GM10266 (cell line): ENCODE measurements at regions not wholly inside any gene's neighbourhood (a gene's known extent, or its start where the extent isn't known, plus 50 kb on each side); places are given as distances from the start of the nearest gene placed in this dataset.

ENCODE experiments used
- DNase-seq: peaks from one replicate; pipeline ENCODE4 v3.0.0; 2012; ENCODE audit errors: extremely low spot score
- CTCF ChIP-seq: IDR thresholded peaks from 2 replicates; pipeline ENCODE4 v1.5.1; 2012; ENCODE audit warnings: mild to moderate bottlenecking, low read depth; ENCODE audit not compliant: control insufficient read depth, insufficient read depth; ENCODE audit errors: missing control alignments

GRCh38 chr2:39597314-39597713 lies 68.4 kb upstream of the TMEM178A start:
- no peak for DNase-seq
- no peak for TF ChIP-seq CTCF

- no peak for TF ChIP-seq CTCF
These were observed 63.1 kb upstream of the TMEM178A start for GRCh38 chr2:39602616-39603015.

GRCh38 chr2:39603436-39603835 lies 62.3 kb upstream of the TMEM178A start:
- TF ChIP-seq CTCF, result no peak
- DNase-seq, result no peak

More at GRCh38 chr2:39602616-39603015, 63.1 kb upstream of the TMEM178A start:
- DNase-seq, result no peak

- DNase-seq, result no peak
- TF ChIP-seq CTCF, result no peak
These were observed 60.9 kb upstream of the TMEM178A start for GRCh38 chr2:39604866-39605265.

GRCh38 chr2:39606585-39606984 lies 59.1 kb upstream of the TMEM178A start:
- DNase-seq, result no peak
- TF ChIP-seq CTCF, result no peak

- no peak for TF ChIP-seq CTCF
- no peak for DNase-seq
These were observed 58.0 kb upstream of the TMEM178A start for GRCh38 chr2:39607538-39608262.

- no peak for DNase-seq
- TF ChIP-seq CTCF, result no peak
These were observed 57.5 kb upstream of the TMEM178A start for GRCh38 chr2:39608263-39608575.
